ENCODE measurements at regions not wholly inside any gene's neighbourhood (a gene's known extent, or its start where the extent isn't known, plus 50 kb on each side); places are given as distances from the start of the nearest gene placed in this dataset.

DNA sequence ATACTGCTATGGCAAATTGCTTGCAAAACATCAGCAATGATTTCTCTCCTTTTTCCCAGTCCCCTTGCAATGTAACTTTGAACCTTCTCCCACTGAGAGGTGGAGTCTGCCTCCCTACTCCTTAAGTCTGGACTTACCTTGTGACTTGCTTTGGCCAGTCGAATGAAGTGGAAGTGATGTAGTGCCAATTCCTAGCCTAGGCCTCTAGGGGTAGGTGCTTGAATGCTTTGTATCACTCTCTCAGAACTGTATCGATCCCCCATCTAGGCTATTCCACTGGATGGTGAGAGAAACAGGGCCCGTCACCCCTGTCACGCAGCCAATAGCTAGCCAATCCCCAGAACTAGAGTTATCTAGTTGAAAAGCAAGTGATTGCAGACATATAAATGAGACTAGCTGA lies 238.6 kb downstream of the BTBD3 start:
- TF ChIP-seq, protein P1, sequence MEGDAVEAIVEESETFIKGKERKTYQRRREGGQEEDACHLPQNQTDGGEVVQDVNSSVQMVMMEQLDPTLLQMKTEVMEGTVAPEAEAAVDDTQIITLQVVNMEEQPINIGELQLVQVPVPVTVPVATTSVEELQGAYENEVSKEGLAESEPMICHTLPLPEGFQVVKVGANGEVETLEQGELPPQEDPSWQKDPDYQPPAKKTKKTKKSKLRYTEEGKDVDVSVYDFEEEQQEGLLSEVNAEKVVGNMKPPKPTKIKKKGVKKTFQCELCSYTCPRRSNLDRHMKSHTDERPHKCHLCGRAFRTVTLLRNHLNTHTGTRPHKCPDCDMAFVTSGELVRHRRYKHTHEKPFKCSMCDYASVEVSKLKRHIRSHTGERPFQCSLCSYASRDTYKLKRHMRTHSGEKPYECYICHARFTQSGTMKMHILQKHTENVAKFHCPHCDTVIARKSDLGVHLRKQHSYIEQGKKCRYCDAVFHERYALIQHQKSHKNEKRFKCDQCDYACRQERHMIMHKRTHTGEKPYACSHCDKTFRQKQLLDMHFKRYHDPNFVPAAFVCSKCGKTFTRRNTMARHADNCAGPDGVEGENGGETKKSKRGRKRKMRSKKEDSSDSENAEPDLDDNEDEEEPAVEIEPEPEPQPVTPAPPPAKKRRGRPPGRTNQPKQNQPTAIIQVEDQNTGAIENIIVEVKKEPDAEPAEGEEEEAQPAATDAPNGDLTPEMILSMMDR (IDR thresholded peaks at IDR 0.05; ENCODE audit: insufficient read depth, low read depth, low read length) = no peak
- no peak for TF ChIP-seq EZH2 (IDR thresholded peaks at IDR 0.05; ENCODE audit: insufficient read depth, low read length)
